Trophoblast cell (in vitro differentiated cells and primary cell): ENCODE measurements at regions not wholly inside any gene's neighbourhood (a gene's known extent, or its start where the extent isn't known, plus 50 kb on each side); places are given as distances from the start of the nearest gene placed in this dataset.

Source experiments
- DNase-seq, 2 donors: peaks; one replicate each; pipeline ENCODE4 v3.0.0-alpha.2; 2016
- H2AFZ ChIP-seq: 2 replicates; pipeline ENCODE4 v1.6.1; 2013; ENCODE audit warnings: low read length, moderate library complexity, mild to moderate bottlenecking; ENCODE audit not compliant: insufficient read depth, poor library complexity
- H2AK5ac ChIP-seq: 2 replicates; pipeline ENCODE4 v1.6.1; 2013; ENCODE audit warnings: mild to moderate bottlenecking, low read length
- H2BK120ac ChIP-seq: 2 replicates; pipeline ENCODE4 v1.6.1; 2013; ENCODE audit warnings: low read length, mild to moderate bottlenecking, moderate library complexity; ENCODE audit not compliant: insufficient read depth, poor library complexity
- H2BK12ac ChIP-seq: 2 replicates; pipeline ENCODE4 v1.6.1; 2013; ENCODE audit warnings: mild to moderate bottlenecking, low read length, moderate library complexity
- H2BK5ac ChIP-seq: 2 replicates; pipeline ENCODE4 v1.6.1; 2013; ENCODE audit warnings: low read length, low read depth, moderate library complexity, mild to moderate bottlenecking; ENCODE audit not compliant: poor library complexity
- H3K14ac ChIP-seq: 2 replicates; pipeline ENCODE4 v1.6.1; 2013; ENCODE audit warnings: mild to moderate bottlenecking, low read length
- H3K18ac ChIP-seq: 2 replicates; pipeline ENCODE4 v1.6.1; 2013; ENCODE audit warnings: mild to moderate bottlenecking, low read length
- H3K23ac ChIP-seq: 2 replicates; pipeline ENCODE4 v1.6.1; 2013; ENCODE audit warnings: low read length
- H3K27ac ChIP-seq: 2 replicates; pipeline ENCODE4 v1.5.1; 2013; ENCODE audit warnings: low read depth, mild to moderate bottlenecking, inconsistent platforms, low read length, moderate library complexity
- H3K27me3 ChIP-seq: 2 replicates; pipeline ENCODE4 v1.6.1; 2013; ENCODE audit warnings: inconsistent platforms, mild to moderate bottlenecking, low read length, moderate library complexity; ENCODE audit not compliant: insufficient read depth
- H3K36me3 ChIP-seq, 2 experiments: 1 replicate in 1 of 2; 2 replicates in 1 of 2; pipeline ENCODE4 v1.6.1; 2013; ENCODE audit warnings: low read length in 2 of 2, mild to moderate bottlenecking in 2 of 2, moderate library complexity in 1 of 2; ENCODE audit not compliant: insufficient read depth in 2 of 2, control insufficient read depth in 1 of 2
- H3K4ac ChIP-seq: 2 replicates; pipeline ENCODE4 v1.6.1; 2013; ENCODE audit warnings: low read depth, mild to moderate bottlenecking, low read length, moderate library complexity
- H3K4me1 ChIP-seq, 2 experiments: 1 replicate in 1 of 2; 2 replicates in 1 of 2; pipeline ENCODE4 v1.6.1; 2013; ENCODE audit warnings: low read length in 2 of 2, mild to moderate bottlenecking in 2 of 2, moderate library complexity in 1 of 2; ENCODE audit not compliant: insufficient read depth in 2 of 2, control insufficient read depth in 1 of 2
- H3K4me2 ChIP-seq: 2 replicates; pipeline ENCODE4 v1.6.1; 2013; ENCODE audit warnings: inconsistent platforms, mild to moderate bottlenecking, low read length, moderate library complexity
- H3K4me3 ChIP-seq: 2 replicates; pipeline ENCODE4 v1.5.1; 2013; ENCODE audit warnings: mild to moderate bottlenecking, low read depth, low read length, inconsistent platforms
- H3K79me1 ChIP-seq: one replicate; pipeline ENCODE4 v1.6.1; 2013; ENCODE audit warnings: low read length
- H3K79me2 ChIP-seq: 2 replicates; pipeline ENCODE4 v1.6.1; 2013; ENCODE audit warnings: low read length, mild to moderate bottlenecking; ENCODE audit not compliant: control insufficient read depth, insufficient read depth, poor library complexity
- H3K9ac ChIP-seq: 2 replicates; pipeline ENCODE4 v1.6.1; 2013; ENCODE audit warnings: mild to moderate bottlenecking, low read length
- H3K9me3 ChIP-seq: 2 replicates; pipeline ENCODE4 v1.6.1; 2013; ENCODE audit warnings: low read depth, mild to moderate bottlenecking, control low read depth, inconsistent platforms, low read length; ENCODE audit not compliant: insufficient read depth
- H4K12ac ChIP-seq: 2 replicates; pipeline ENCODE4 v1.6.1; 2013; ENCODE audit warnings: low read depth, mild to moderate bottlenecking, low read length, moderate library complexity
- H4K8ac ChIP-seq: 2 replicates; pipeline ENCODE4 v1.6.1; 2013; ENCODE audit warnings: low read depth, mild to moderate bottlenecking, low read length, moderate library complexity
- H4K91ac ChIP-seq: one replicate; pipeline ENCODE4 v1.6.1; 2013; ENCODE audit warnings: low read depth, mild to moderate bottlenecking, low read length, moderate library complexity
- WGBS: extraction: QIAGEN DNeasy Blood & Tissue Kit; methylation state at CpG from one replicate; pipeline ENCODE4 v1.1.7; 2013; ENCODE audit warnings: missing lambda C conversion rate; ENCODE audit not compliant: insufficient read length, insufficient coverage; ENCODE audit errors: extremely low coverage; 5-methylcytosine and 5-hydroxymethylcytosine counted together

DNA sequence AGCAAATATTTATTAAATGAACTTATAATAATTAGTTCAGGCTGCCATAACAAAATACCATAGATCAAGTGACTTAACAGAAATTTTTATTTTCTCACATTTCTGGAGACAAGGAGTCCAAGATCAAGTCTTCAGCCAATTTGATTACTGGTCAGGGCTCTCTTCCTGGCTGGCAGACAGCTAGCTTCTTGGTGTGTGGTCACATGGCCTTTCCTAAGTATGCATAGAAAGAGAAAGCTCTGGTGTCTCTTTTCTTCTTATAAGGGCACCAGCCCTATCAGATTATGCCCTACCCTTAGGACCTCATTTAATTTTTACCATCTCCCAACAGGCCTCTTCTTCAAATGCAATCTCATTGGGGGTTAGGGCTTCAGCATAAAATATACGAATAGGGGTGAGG lies 438.5 kb upstream of the INTU start:
- Histone ChIP-seq H4K12ac (no peak overlapping the region), H3K14ac (no peak overlapping the region), H3K9ac (no peak overlapping the region), H3K4me2 (no peak overlapping the region), H3K36me3 (no peaks in the 10 kb centered on the region), H2AK5ac (no peak overlapping the region), H2BK5ac (no peak overlapping the region), H3K9me3 (no peaks in the 10 kb centered on the region), H3K79me1 (no peaks in the 10 kb centered on the region), H2AFZ (no peak overlapping the region), H3K4ac (no peak overlapping the region), H3K27ac (no peak overlapping the region), H2BK12ac (no peak overlapping the region), H4K91ac (no peak overlapping the region), H3K4me3 (no peak overlapping the region), H2BK120ac (no peak overlapping the region), H3K4me1 (no peaks in the 10 kb centered on the region), H3K18ac (no peak overlapping the region), H3K23ac (no peak overlapping the region), H3K27me3 (no peaks in the 10 kb centered on the region), H4K8ac (no peak overlapping the region), H3K79me2 (no peaks in the 10 kb centered on the region)
- DNase-seq = no peak
- no CpG with 5 or more reads among the region's 1 CpG for WGBS

GRCh38 chr4:127196655-127197352 lies 436.0 kb upstream of the INTU start:
- no peak overlapping the region for H3K23ac ChIP-seq
- no peak overlapping the region for H3K4me2 ChIP-seq
- H2AFZ ChIP-seq = no peak overlapping the region
- no peak overlapping the region for H3K14ac ChIP-seq
- no peak overlapping the region for H3K4me3 ChIP-seq
- H3K18ac ChIP-seq = no peak overlapping the region
- H3K4ac ChIP-seq = no peak overlapping the region
- H3K79me1 ChIP-seq = no peaks in the 10 kb centered on the region
- no peak overlapping the region for H2BK12ac ChIP-seq
- no peaks in the 10 kb centered on the region for H3K9me3 ChIP-seq
- no peak overlapping the region for H4K12ac ChIP-seq
- no peak for DNase-seq
- no peaks in the 10 kb centered on the region for H3K4me1 ChIP-seq
- no peaks in the 10 kb centered on the region for H3K36me3 ChIP-seq
- no peaks in the 10 kb centered on the region for H3K27me3 ChIP-seq
- no peak overlapping the region for H3K27ac ChIP-seq
- H3K9ac ChIP-seq = no peak overlapping the region
- no CpG with 5 or more reads among the region's 7 CpGs for WGBS
- H2AK5ac ChIP-seq = no peak overlapping the region
- no peak overlapping the region for H2BK120ac ChIP-seq
- H4K8ac ChIP-seq = no peak overlapping the region
- H3K79me2 ChIP-seq = no peaks in the 10 kb centered on the region
- no peak overlapping the region for H4K91ac ChIP-seq
- no peak overlapping the region for H2BK5ac ChIP-seq

GRCh38 chr4:127203562-127204200 lies 429.1 kb upstream of the INTU start:
- no peak overlapping the region for H3K14ac ChIP-seq
- no peak overlapping the region for H3K4me2 ChIP-seq
- no peaks in the 10 kb centered on the region for H3K79me2 ChIP-seq
- H2BK12ac ChIP-seq = no peak overlapping the region
- H3K79me1 ChIP-seq = no peaks in the 10 kb centered on the region
- H3K4me1 ChIP-seq = peaks cover 0 to 2% of the 10 kb centered on the region in 2 experiments
- no peak overlapping the region for H2BK120ac ChIP-seq
- no peak overlapping the region for H3K4ac ChIP-seq
- H4K12ac ChIP-seq = no peak overlapping the region
- no peak overlapping the region for H2BK5ac ChIP-seq
- H3K9me3 ChIP-seq = no peaks in the 10 kb centered on the region
- no peaks in the 10 kb centered on the region for H3K36me3 ChIP-seq
- no CpG with 5 or more reads among the region's 3 CpGs for WGBS
- H4K8ac ChIP-seq = no peak overlapping the region
- H2AFZ ChIP-seq = no peak overlapping the region
- no peak overlapping the region for H2AK5ac ChIP-seq
- no peak overlapping the region for H3K27ac ChIP-seq
- no peak overlapping the region for H3K9ac ChIP-seq
- no peak overlapping the region for H3K23ac ChIP-seq
- H3K27me3 ChIP-seq = no peaks in the 10 kb centered on the region
- no peak overlapping the region for H3K18ac ChIP-seq
- H3K4me3 ChIP-seq = no peak overlapping the region
- peak in 1 of 2 donors; percentile 6 for DNase-seq
- no peak overlapping the region for H4K91ac ChIP-seq

DNA sequence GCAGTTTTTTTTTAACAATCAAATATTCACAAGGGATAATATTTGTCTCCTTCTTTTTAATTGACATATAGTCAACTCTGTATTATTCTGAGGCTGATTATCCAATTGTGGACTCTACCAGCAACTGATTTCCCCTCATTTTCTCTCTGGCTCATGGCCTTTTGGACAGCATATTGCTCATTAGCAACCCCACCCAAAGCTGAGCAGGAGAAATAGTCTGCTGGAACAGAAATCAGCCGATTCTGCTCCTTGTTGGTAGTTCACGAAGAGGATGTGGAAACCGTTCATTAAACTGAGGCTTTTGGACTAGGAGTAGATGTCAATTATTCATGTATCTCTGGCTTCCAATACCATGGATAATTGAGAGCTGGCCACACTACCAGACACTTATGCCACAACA lies 428.4 kb upstream of the INTU start:
- Histone ChIP-seq H2AFZ (no peak overlapping the region), H2BK120ac (no peak overlapping the region), H3K23ac (no peak overlapping the region), H3K9me3 (no peaks in the 10 kb centered on the region), H3K4me1 (peaks cover 0 to 2% of the 10 kb centered on the region in 2 experiments), H3K4me2 (no peak overlapping the region), H3K27ac (no peak overlapping the region), H3K27me3 (no peaks in the 10 kb centered on the region), H3K4me3 (no peak overlapping the region), H4K91ac (no peak overlapping the region), H3K36me3 (no peaks in the 10 kb centered on the region), H2BK12ac (no peak overlapping the region), H2AK5ac (no peak overlapping the region), H3K18ac (no peak overlapping the region), H2BK5ac (no peak overlapping the region), H3K14ac (no peak overlapping the region), H3K4ac (no peak overlapping the region), H3K79me2 (no peaks in the 10 kb centered on the region), H3K9ac (no peak overlapping the region), H3K79me1 (no peaks in the 10 kb centered on the region), H4K8ac (no peak overlapping the region), H4K12ac (no peak overlapping the region)
- no peak for DNase-seq
- no CpG with 5 or more reads among the region's 3 CpGs for WGBS
